ENCODE measurements at regions not wholly inside any gene's neighbourhood (a gene's known extent, or its start where the extent isn't known, plus 50 kb on each side); places are given as distances from the start of the nearest gene placed in this dataset.

- intact Hi-C loops (cut with micrococcal nuclease) = no loop called here
- H3K4me3 ChIP-seq = no peak overlapping the region
- DNase-seq = no peak
- peaks cover 32% of the 10 kb centered on the region for H3K9me3 ChIP-seq (replicated peaks)
- H3K27ac ChIP-seq (replicated peaks) = no peak overlapping the region
- H3K4me1 ChIP-seq = no peaks in the 10 kb centered on the region
- no peaks in the 10 kb centered on the region for H3K27me3 ChIP-seq (ENCODE audit: low read depth)
- no peak for TF ChIP-seq CTCF (IDR thresholded peaks at IDR 0.05; ENCODE audit: borderline replicate concordance)
- H3K36me3 ChIP-seq = no peaks in the 10 kb centered on the region
Measured at GRCh38 chr13:111022241-111022640, 92.9 kb upstream of the ARHGEF7 start.

- intact Hi-C loops (cut with micrococcal nuclease) = no loop called here
- no peak for DNase-seq
Measured at GRCh38 chr13:111021270-111021669, 93.8 kb upstream of the ARHGEF7 start.

GRCh38 chr13:111020546-111020945, 94.6 kb upstream of the ARHGEF7 start:
- H3K9me3 ChIP-seq (replicated peaks) = peaks cover 32% of the 10 kb centered on the region
- TF ChIP-seq CTCF (IDR thresholded peaks at IDR 0.05; ENCODE audit: borderline replicate concordance) = no peak

More at GRCh38 chr13:111021270-111021669, 93.8 kb upstream of the ARHGEF7 start:
- no peak overlapping the region for H3K27ac ChIP-seq (replicated peaks)
- no peaks in the 10 kb centered on the region for H3K4me1 ChIP-seq
- peaks cover 32% of the 10 kb centered on the region for H3K9me3 ChIP-seq (replicated peaks)
- TF ChIP-seq CTCF (IDR thresholded peaks at IDR 0.05; ENCODE audit: borderline replicate concordance) = no peak
- no peaks in the 10 kb centered on the region for H3K36me3 ChIP-seq
- no peak overlapping the region for H3K4me3 ChIP-seq
- H3K27me3 ChIP-seq (ENCODE audit: low read depth) = no peaks in the 10 kb centered on the region

GRCh38 chr13:111020021-111020420, 95.1 kb upstream of the ARHGEF7 start:
- intact Hi-C loops (cut with micrococcal nuclease) = no loop called here
- H3K4me1 ChIP-seq = no peaks in the 10 kb centered on the region
- H3K27me3 ChIP-seq (ENCODE audit: low read depth) = no peaks in the 10 kb centered on the region
- H3K4me3 ChIP-seq = no peak overlapping the region
- H3K36me3 ChIP-seq = no peaks in the 10 kb centered on the region
- H3K27ac ChIP-seq (replicated peaks) = no peak overlapping the region
- DNase-seq = no peak
- H3K9me3 ChIP-seq (replicated peaks) = peaks cover 32% of the 10 kb centered on the region
- no peak for TF ChIP-seq CTCF (IDR thresholded peaks at IDR 0.05; ENCODE audit: borderline replicate concordance)

More at GRCh38 chr13:111020546-111020945, 94.6 kb upstream of the ARHGEF7 start:
- intact Hi-C loops (cut with micrococcal nuclease) = no loop called here
- Histone ChIP-seq H3K27me3 (ENCODE audit: low read depth) (no peaks in the 10 kb centered on the region), H3K36me3 (no peaks in the 10 kb centered on the region), H3K4me1 (no peaks in the 10 kb centered on the region), H3K27ac (replicated peaks) (no peak overlapping the region), H3K4me3 (no peak overlapping the region)
- no peak for DNase-seq

GRCh38 chr13:111017755-111018459, 97.2 kb upstream of the ARHGEF7 start:
- H3K9me3 ChIP-seq (replicated peaks) = peaks cover 32% of the 10 kb centered on the region
- no peaks in the 10 kb centered on the region for H3K36me3 ChIP-seq
- H3K4me1 ChIP-seq = no peaks in the 10 kb centered on the region
- no peak overlapping the region for H3K27ac ChIP-seq (replicated peaks)
- no peak for DNase-seq
- intact Hi-C loops (cut with micrococcal nuclease) = no loop called here
- no peak for TF ChIP-seq CTCF (IDR thresholded peaks at IDR 0.05; ENCODE audit: borderline replicate concordance)
- no peak overlapping the region for H3K4me3 ChIP-seq
- H3K27me3 ChIP-seq (ENCODE audit: low read depth) = no peaks in the 10 kb centered on the region

Measured in left ventricle myocardium inferior (tissue), 1 donor.